K562 (cell line): ENCODE measurements at regions not wholly inside any gene's neighbourhood (a gene's known extent, or its start where the extent isn't known, plus 50 kb on each side); places are given as distances from the start of the nearest gene placed in this dataset.

ENCODE experiments used
- BRF2 ChIP-seq: IDR thresholded peaks from 3 replicates; pipeline ENCODE4 v1.6.1; 2011; ENCODE audit warnings: borderline replicate concordance, mild to moderate bottlenecking; ENCODE audit not compliant: insufficient read length, insufficient read depth
- FOXK2 ChIP-seq, 2 experiments: fragments of 450-650 bp; IDR thresholded peaks in 1 of 2; conservative IDR thresholded peaks in 1 of 2; 2 replicates each; pipeline ENCODE4 v1.6.1; 2016; ENCODE audit warnings: low read depth in 2 of 2, mild to moderate bottlenecking in 1 of 2
- GABPA ChIP-seq: fragments of 200-800 bp; sonication (Bioruptor generic); conservative IDR thresholded peaks from 2 replicates; pipeline ENCODE4 v1.6.1; 2016; ENCODE audit warnings: low read depth, missing genetic modification characterization, missing compliant biosample characterization
- HIVEP1 ChIP-seq: fragments of 250-450 bp; sonication (Bioruptor Pico); IDR thresholded peaks from 2 replicates; pipeline ENCODE4 v1.4.0; 2020; ENCODE audit warnings: mild to moderate bottlenecking
- KDM2B ChIP-seq: fragments of 250-450 bp; sonication (Bioruptor Pico); IDR thresholded peaks from 2 replicates; pipeline ENCODE4 v1.8.0; 2021; ENCODE audit warnings: mild to moderate bottlenecking, moderate library complexity
- MYBL2 ChIP-seq, 2 experiments: fragments of 450-650 bp in 1 of 2; sonication (generic) in 1 of 2; formaldehyde crosslinking in 1 of 2; IDR thresholded peaks; 2 replicates each; pipeline versions ENCODE4 v1.6.1 to v1.8.1; 2017 to 2022; ENCODE audit warnings: borderline replicate concordance in 1 of 2, inconsistent platforms in 1 of 2, low read depth in 1 of 2, mild to moderate bottlenecking in 1 of 2, missing genetic modification reagents in 1 of 2, moderate library complexity in 1 of 2
- POLR2AphosphoS5 ChIP-seq: IDR thresholded peaks from 2 replicates; pipeline ENCODE4 v1.6.1; 2011; ENCODE audit warnings: mild to moderate bottlenecking, low read depth, low read length, moderate library complexity; ENCODE audit not compliant: control insufficient read depth, insufficient read depth
- PPARD ChIP-seq: fragments of 250-450 bp; sonication (Bioruptor Pico); IDR thresholded peaks from 2 replicates; pipeline ENCODE4 v1.8.0; 2022; ENCODE audit warnings: inconsistent platforms, mild to moderate bottlenecking, moderate library complexity
- ZBTB17 ChIP-seq: fragments of 450-650 bp; formaldehyde crosslinking; IDR thresholded peaks from 2 replicates; pipeline ENCODE4 v1.4.0; 2020; ENCODE audit warnings: mild to moderate bottlenecking
- ZZZ3 ChIP-seq: fragments of 450-650 bp; IDR thresholded peaks from 2 replicates; pipeline ENCODE4 v1.6.1; 2016; ENCODE audit warnings: antibody characterized with exemption, mild to moderate bottlenecking, moderate library complexity

- TF ChIP-seq ZBTB17 (CRISPR knock-in tag) (no peak), ZZZ3 (no peak), GABPA (tag) (no peak), PPARD (CRISPR knock-in tag) (no peak), KDM2B (CRISPR knock-in tag) (no peak), HIVEP1 (no peak), BRF2 (no peak), MYBL2 (IDR thresholded peaks at IDR 0.05; ENCODE audit: low read depth) (no peak), MYBL2 (CRISPR knock-in tag; IDR thresholded peaks at IDR 0.05; ENCODE audit: borderline replicate concordance) (no peak), POLR2AphosphoS5 (no peak), FOXK2 (conservative IDR thresholded peaks at IDR 0.05 in 1 of 2, IDR thresholded peaks at IDR 0.05 in 1 of 2; ENCODE audit: low read depth in 2 of 2) (no peak)
These were observed 1197.2 kb downstream of the PCDH7 start for GRCh38 chr4:31917334-31917733.
